HEK293T (cell line): ENCODE measurements at regions not wholly inside any gene's neighbourhood (a gene's known extent, or its start where the extent isn't known, plus 50 kb on each side); places are given as distances from the start of the nearest gene placed in this dataset.

Source experiments
- BHLHE40 ChIP-seq: fragments of 450-650 bp; IDR thresholded peaks from 2 replicates; pipeline ENCODE4 v1.6.1; 2016; ENCODE audit warnings: mild to moderate bottlenecking, moderate library complexity, borderline replicate concordance
- CTBP1 ChIP-seq: fragments of 450-650 bp; IDR thresholded peaks from 2 replicates; pipeline ENCODE4 v1.6.1; 2016; ENCODE audit warnings: borderline replicate concordance
- ELF4 ChIP-seq: fragments of 450-650 bp; IDR thresholded peaks from 2 replicates; pipeline ENCODE4 v1.6.1; 2017; ENCODE audit warnings: antibody characterized with exemption
- FOXA1 ChIP-seq: fragments of 450-650 bp; IDR thresholded peaks from 2 replicates; pipeline ENCODE4 v1.6.1; 2016; ENCODE audit warnings: mild to moderate bottlenecking
- FOXK2 ChIP-seq: fragments of 450-650 bp; IDR thresholded peaks from 2 replicates; pipeline ENCODE4 v1.6.1; 2016; ENCODE audit warnings: mild to moderate bottlenecking
- FOXM1 ChIP-seq: fragments of 450-650 bp; IDR thresholded peaks from 2 replicates; pipeline ENCODE4 v1.6.1; 2017; ENCODE audit warnings: mild to moderate bottlenecking, borderline replicate concordance
- HDGF ChIP-seq: fragments of 450-650 bp; IDR thresholded peaks from 2 replicates; pipeline ENCODE4 v1.6.1; 2017; ENCODE audit warnings: antibody characterized with exemption, borderline replicate concordance
- LEF1 ChIP-seq: fragments of 450-650 bp; IDR thresholded peaks from 2 replicates; pipeline ENCODE4 v1.6.1; 2017; ENCODE audit warnings: mild to moderate bottlenecking, borderline replicate concordance
- NFRKB ChIP-seq: fragments of 450-650 bp; IDR thresholded peaks from 2 replicates; pipeline ENCODE4 v1.6.1; 2016; ENCODE audit warnings: mild to moderate bottlenecking, moderate library complexity
- SP1 ChIP-seq: fragments of 450-650 bp; IDR thresholded peaks from 2 replicates; pipeline ENCODE4 v1.6.1; 2017
- SUZ12 ChIP-seq: fragments of 450-650 bp; IDR thresholded peaks from 2 replicates; pipeline ENCODE4 v1.6.1; 2016; ENCODE audit warnings: mild to moderate bottlenecking

GRCh38 chr14:94998110-94998509 is 159.2 kb downstream of the DICER1 start:
- TF ChIP-seq NFRKB (no peak), HDGF (no peak), BHLHE40 (no peak), SP1 (no peak), CTBP1 (no peak), LEF1 (no peak), ELF4 (no peak), SUZ12 (no peak), FOXM1 (no peak), FOXK2 (no peak), FOXA1 (no peak)
